IMR-90 (cell line): ENCODE measurements at regions not wholly inside any gene's neighbourhood (a gene's known extent, or its start where the extent isn't known, plus 50 kb on each side); places are given as distances from the start of the nearest gene placed in this dataset.
A peak's percentile ranks its signal among the peaks of the same experiment; 100 is the strongest.

Source experiments
- CEBPB ChIP-seq: IDR thresholded peaks from 2 replicates; pipeline ENCODE4 v1.6.1; 2012; ENCODE audit warnings: low read depth, low read length, improper control_type of control experiment
- FOS ChIP-seq: fragments of 150-350 bp; IDR thresholded peaks from 2 replicates; pipeline ENCODE4 v1.6.1; 2016; ENCODE audit warnings: low read depth, low read length
- MAFK ChIP-seq: IDR thresholded peaks from 2 replicates; pipeline ENCODE4 v1.6.1; 2012; ENCODE audit warnings: low read depth, low read length, improper control_type of control experiment
- MAZ ChIP-seq: IDR thresholded peaks from 2 replicates; pipeline ENCODE4 v1.6.1; 2012; ENCODE audit warnings: low read depth, mild to moderate bottlenecking, low read length, improper control_type of control experiment, moderate library complexity, borderline replicate concordance
- MXI1 ChIP-seq: IDR thresholded peaks from 2 replicates; pipeline ENCODE4 v1.6.1; 2012; ENCODE audit warnings: low read depth, mild to moderate bottlenecking, low read length, moderate library complexity, borderline replicate concordance
- POLR2A ChIP-seq: IDR thresholded peaks from 2 replicates; pipeline ENCODE4 v1.6.1; 2012; ENCODE audit warnings: mild to moderate bottlenecking, low read depth, low read length
- RAD21 ChIP-seq: IDR thresholded peaks from 2 replicates; pipeline ENCODE4 v1.6.1; 2012; ENCODE audit warnings: low read length, improper control_type of control experiment
- RCOR1 ChIP-seq: IDR thresholded peaks from 2 replicates; pipeline ENCODE4 v1.6.1; 2012; ENCODE audit warnings: mild to moderate bottlenecking, low read length, improper control_type of control experiment; ENCODE audit not compliant: insufficient replicate concordance
- TF ChIP-seq, protein P1 (sequence below): conservative IDR thresholded peaks from 2 replicates; pipeline ENCODE4 v1.5.1; 2012; ENCODE audit warnings: mild to moderate bottlenecking, low read depth, low read length, improper control_type of control experiment
- TF ChIP-seq, protein P2 (sequence below): fragments of 150-350 bp; IDR thresholded peaks from 2 replicates; pipeline ENCODE4 v1.6.1; 2017; ENCODE audit warnings: mild to moderate bottlenecking, antibody characterized with exemption, low read length, low read depth

DNA sequence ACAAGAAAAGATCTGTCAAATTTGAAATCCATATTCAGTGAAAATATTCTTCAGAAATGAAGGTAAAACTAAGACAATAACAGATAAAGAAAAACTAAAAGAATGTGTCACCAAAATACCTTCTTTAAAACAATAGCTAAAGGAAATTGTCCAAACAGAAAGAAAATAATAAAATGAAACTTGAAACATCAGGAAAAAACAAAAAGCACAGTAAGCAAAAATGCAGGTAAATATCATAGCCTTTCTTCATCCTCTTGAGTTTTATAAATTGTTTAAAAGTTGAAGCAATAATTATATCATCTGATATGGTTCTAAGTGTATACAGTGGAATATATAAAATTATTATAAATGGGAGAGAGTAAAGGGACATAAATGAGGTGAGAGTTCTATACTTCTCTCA, 103.8 kb upstream of the PDE1A start:
- TF ChIP-seq, protein P1, sequence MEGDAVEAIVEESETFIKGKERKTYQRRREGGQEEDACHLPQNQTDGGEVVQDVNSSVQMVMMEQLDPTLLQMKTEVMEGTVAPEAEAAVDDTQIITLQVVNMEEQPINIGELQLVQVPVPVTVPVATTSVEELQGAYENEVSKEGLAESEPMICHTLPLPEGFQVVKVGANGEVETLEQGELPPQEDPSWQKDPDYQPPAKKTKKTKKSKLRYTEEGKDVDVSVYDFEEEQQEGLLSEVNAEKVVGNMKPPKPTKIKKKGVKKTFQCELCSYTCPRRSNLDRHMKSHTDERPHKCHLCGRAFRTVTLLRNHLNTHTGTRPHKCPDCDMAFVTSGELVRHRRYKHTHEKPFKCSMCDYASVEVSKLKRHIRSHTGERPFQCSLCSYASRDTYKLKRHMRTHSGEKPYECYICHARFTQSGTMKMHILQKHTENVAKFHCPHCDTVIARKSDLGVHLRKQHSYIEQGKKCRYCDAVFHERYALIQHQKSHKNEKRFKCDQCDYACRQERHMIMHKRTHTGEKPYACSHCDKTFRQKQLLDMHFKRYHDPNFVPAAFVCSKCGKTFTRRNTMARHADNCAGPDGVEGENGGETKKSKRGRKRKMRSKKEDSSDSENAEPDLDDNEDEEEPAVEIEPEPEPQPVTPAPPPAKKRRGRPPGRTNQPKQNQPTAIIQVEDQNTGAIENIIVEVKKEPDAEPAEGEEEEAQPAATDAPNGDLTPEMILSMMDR: no peak
- TF ChIP-seq RAD21 (no peak), CEBPB (no peak), MAFK (peak; percentile 56), RCOR1 (no peak), POLR2A (no peak), MAZ (no peak), FOS (no peak), MXI1 (no peak)
- TF ChIP-seq, protein P2, sequence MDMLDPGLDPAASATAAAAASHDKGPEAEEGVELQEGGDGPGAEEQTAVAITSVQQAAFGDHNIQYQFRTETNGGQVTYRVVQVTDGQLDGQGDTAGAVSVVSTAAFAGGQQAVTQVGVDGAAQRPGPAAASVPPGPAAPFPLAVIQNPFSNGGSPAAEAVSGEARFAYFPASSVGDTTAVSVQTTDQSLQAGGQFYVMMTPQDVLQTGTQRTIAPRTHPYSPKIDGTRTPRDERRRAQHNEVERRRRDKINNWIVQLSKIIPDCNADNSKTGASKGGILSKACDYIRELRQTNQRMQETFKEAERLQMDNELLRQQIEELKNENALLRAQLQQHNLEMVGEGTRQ: no peak
